Kidney epithelial cell (primary cell): ENCODE measurements at regions not wholly inside any gene's neighbourhood (a gene's known extent, or its start where the extent isn't known, plus 50 kb on each side); places are given as distances from the start of the nearest gene placed in this dataset.

Experiments
- DNase-seq: peaks from one replicate; pipeline ENCODE4 v3.0.0-alpha.2; 2010; ENCODE audit warnings: low read depth
- H3K27me3 ChIP-seq: 2 replicates; pipeline ENCODE4 v1.6.0; 2011; ENCODE audit warnings: low read length; ENCODE audit not compliant: control insufficient read depth, insufficient read depth
- H3K36me3 ChIP-seq: 2 replicates; pipeline ENCODE4 v1.5.1; 2011; ENCODE audit warnings: low read length; ENCODE audit not compliant: control insufficient read depth, insufficient read depth
- H3K4me3 ChIP-seq: 2 replicates; pipeline ENCODE4 v1.5.1; 2011; ENCODE audit warnings: low read depth, mild to moderate bottlenecking, control low read depth, low read length
- CTCF ChIP-seq: IDR thresholded peaks from 2 replicates; pipeline ENCODE4 v1.5.1; 2011; ENCODE audit warnings: mild to moderate bottlenecking, moderate library complexity, low read length, control low read depth, inconsistent platforms; ENCODE audit not compliant: insufficient read depth, poor library complexity, severe bottlenecking

GRCh38 chr12:111283521-111283920, 85.4 kb downstream of the PHETA1 start:
- TF ChIP-seq CTCF, result no peak
- no peaks in the 10 kb centered on the region for H3K27me3 ChIP-seq
- H3K36me3 ChIP-seq, result no peaks in the 10 kb centered on the region
- DNase-seq, result no peak
- no peak overlapping the region for H3K4me3 ChIP-seq

GRCh38 chr12:111277570-111277969, 91.3 kb downstream of the PHETA1 start:
- no peak for TF ChIP-seq CTCF
- no peak for DNase-seq
- Histone ChIP-seq H3K27me3 (peaks cover 3% of the 10 kb centered on the region), H3K36me3 (no peaks in the 10 kb centered on the region), H3K4me3 (no peak overlapping the region)

- Histone ChIP-seq H3K36me3 (no peaks in the 10 kb centered on the region), H3K4me3 (no peak overlapping the region), H3K27me3 (peaks cover 3% of the 10 kb centered on the region)
- no peak for TF ChIP-seq CTCF
- DNase-seq, result no peak
Observed at GRCh38 chr12:111276146-111276545, 92.7 kb downstream of the PHETA1 start.

GRCh38 chr12:111275308-111275707, 93.6 kb downstream of the PHETA1 start:
- TF ChIP-seq CTCF, result no peak
- Histone ChIP-seq H3K4me3 (no peak overlapping the region), H3K36me3 (no peaks in the 10 kb centered on the region), H3K27me3 (peaks cover 3% of the 10 kb centered on the region)
- no peak for DNase-seq

GRCh38 chr12:111274777-111275176, 94.1 kb downstream of the PHETA1 start:
- no peak for DNase-seq
- TF ChIP-seq CTCF, result no peak
- Histone ChIP-seq H3K36me3 (no peaks in the 10 kb centered on the region), H3K4me3 (no peak overlapping the region), H3K27me3 (peaks cover 3% of the 10 kb centered on the region)

- Histone ChIP-seq H3K36me3 (no peaks in the 10 kb centered on the region), H3K4me3 (no peak overlapping the region), H3K27me3 (peaks cover 8% of the 10 kb centered on the region)
- DNase-seq, result no peak
- no peak for TF ChIP-seq CTCF
Observed at GRCh38 chr12:111271674-111272418, 97.0 kb downstream of the PHETA1 start.
